GM12874 (cell line): ENCODE measurements at regions not wholly inside any gene's neighbourhood (a gene's known extent, or its start where the extent isn't known, plus 50 kb on each side); places are given as distances from the start of the nearest gene placed in this dataset.

Experiments
- CTCF ChIP-seq: IDR thresholded peaks from 2 replicates; pipeline ENCODE4 v1.5.1; 2011; ENCODE audit warnings: low read depth, mild to moderate bottlenecking, control low read depth, low read length, moderate library complexity; ENCODE audit not compliant: insufficient read depth

GRCh38 chr7:21054427-21055112, 267.9 kb upstream of the SP8 start:
- no peak for TF ChIP-seq CTCF

- TF ChIP-seq CTCF = no peak
These were observed 272.4 kb upstream of the SP8 start for GRCh38 chr7:21059069-21059468.

- no peak for TF ChIP-seq CTCF
These were observed 276.4 kb upstream of the SP8 start for GRCh38 chr7:21063106-21063505.

- TF ChIP-seq CTCF = no peak
These were observed 278.3 kb upstream of the SP8 start for GRCh38 chr7:21064698-21065648.

- TF ChIP-seq CTCF = no peak
These were observed 279.5 kb upstream of the SP8 start for GRCh38 chr7:21066221-21066620.

- no peak for TF ChIP-seq CTCF
These were observed 280.5 kb upstream of the SP8 start for GRCh38 chr7:21067216-21067615.

GRCh38 chr7:21070571-21071090, 283.9 kb upstream of the SP8 start:
- no peak for TF ChIP-seq CTCF
